HG02943 (cell line): ENCODE measurements at regions not wholly inside any gene's neighbourhood (a gene's known extent, or its start where the extent isn't known, plus 50 kb on each side); places are given as distances from the start of the nearest gene placed in this dataset.
"Not testable (repeated sequence)": the region's sequence is repeated elsewhere in the genome, so short reads cannot be mapped to it uniquely, and the experiment has no call there.

ENCODE experiments used
- ATAC-seq: cut with Tn5 transposase; IDR thresholded peaks from one replicate; pipeline ENCODE4 v1.9.1; 2021; ENCODE audit warnings: mild to moderate bottlenecking, low read depth, moderate library complexity; ENCODE audit not compliant: unreplicated experiment

DNA sequence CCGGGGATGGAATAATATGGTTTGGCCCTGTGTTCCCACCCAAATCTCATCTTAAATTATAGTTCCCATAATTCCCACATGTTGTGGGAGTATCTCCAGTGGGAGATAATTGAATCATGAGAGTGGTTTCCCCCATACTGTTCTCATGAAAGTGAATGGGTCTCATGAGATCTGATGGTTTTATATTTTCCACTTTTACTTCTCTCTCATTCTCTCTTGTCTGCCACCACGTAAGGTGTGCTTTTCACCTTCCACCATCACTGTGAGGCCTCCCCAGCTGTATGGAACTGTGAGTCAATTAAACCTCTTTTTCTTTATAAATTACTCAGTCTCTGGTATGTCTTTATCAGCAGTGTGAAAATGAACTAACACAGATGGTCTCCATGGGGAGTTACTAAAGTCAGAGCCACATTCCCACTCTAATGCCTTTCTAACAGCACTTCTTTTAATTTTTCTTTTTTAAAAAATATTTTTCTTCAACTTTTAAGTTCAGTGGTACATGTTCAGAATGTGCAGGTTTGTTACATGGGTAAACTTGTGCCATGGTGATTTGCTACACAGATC is 306.6 kb downstream of the DTHD1 start:
- ATAC-seq: no peak

DNA sequence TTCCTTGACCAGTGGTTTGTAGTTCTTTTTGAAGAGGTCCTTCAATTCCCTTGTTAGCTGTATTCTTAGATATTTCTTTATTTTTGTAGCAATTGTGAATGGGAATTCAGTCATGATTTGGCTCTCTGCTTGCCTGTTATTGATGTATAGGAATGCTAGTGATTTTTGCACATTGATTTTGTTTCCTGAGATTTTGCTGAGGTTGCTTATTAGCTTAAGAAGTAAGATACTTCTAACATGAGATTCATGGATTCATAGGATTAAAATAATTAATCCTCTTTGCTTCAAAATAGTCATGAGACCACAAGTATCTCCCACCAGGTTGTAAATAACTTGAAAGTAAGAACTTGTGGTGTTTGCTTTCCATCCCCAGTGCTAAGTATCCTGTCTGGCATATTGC is 308.9 kb downstream of the DTHD1 start:
- ATAC-seq: no peak

DNA sequence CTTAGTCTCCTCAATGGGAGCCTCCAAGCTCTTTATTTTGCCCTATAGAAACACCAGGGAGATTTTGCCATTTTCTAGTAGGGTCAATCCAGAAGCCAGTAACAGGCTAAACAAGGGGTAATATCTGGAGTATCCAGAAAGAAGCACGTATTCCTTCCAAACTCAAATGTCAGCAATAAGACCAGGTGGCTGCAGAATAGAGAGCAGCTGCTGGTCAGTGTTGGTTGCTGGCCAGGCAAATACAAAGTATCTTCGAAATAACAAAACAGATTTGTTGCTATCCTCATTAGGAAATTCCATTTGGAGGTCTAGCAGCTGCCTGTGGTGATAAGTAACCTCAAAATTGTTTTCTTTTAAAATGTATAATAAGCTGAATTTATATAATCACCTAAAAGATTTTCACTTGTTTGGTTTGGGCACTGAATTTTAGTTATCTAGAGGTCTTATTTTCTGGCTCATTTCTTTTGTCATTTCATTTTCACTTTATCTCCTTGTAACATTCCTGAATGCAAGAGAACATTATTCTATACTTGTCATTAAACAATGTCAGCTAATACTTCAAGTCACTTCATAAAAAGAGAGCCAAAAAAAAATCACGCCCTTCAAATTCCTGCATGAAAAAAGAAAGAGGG is 320.6 kb downstream of the DTHD1 start:
- ATAC-seq: no peak

DNA sequence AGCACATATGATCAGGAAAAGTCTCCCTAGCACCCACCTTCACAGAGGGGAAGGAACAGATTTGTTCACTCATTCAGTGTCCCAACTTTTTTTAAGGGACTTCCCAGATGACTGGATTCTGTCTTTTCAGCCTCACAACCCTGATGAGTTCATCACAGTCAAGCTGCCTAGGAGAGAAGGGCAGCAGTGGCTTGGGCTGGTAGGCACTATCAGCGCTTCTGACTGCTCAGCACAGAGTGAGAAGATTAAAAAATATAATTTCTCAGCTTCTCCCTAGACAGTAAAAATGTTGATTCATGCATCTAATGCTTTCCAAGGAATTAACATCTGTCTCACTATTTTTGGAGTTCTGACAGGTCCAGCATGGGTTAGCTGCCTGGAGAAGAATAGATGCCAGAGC is 328.2 kb downstream of the DTHD1 start:
- ATAC-seq: no peak

DNA sequence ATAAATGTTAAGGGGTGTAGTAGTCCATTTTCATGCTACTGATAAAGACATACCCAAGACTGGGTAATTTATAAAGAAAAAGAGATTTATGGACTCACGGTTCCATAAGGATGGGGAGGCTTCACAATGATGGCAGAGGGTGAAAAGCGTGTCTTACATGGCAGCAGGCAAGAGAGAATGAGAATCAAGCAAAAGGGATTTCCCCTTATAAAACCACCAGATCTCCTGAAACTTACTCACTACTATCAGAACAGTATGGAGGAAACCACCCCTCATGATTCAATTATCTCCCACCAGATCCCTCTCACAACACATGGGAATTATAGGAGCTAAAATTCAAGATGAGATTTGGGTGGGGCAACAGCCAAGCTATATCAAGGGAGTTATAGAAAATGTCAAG is 329.2 kb downstream of the DTHD1 start:
- ATAC-seq: no peak

DNA sequence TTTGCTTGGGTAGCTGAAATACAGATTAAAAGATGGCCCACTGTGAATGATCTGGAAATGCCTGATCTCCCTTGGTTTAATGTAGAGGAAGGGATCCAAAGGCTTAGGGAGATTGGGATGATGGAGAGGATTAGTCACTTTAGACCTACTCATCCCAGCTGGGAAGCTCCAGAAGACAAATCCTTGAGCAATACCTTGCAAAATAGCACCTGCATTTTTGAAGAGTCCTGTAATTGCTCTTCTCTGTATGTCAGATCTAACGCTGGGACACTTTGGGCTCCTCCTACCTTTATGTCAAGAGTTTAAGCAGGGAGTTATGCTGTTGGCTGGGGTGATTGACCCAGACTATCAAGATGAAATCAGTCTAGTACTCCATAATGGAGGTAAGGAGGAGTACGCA is 331.7 kb downstream of the DTHD1 start:
- ATAC-seq: not testable (repeated sequence)

DNA sequence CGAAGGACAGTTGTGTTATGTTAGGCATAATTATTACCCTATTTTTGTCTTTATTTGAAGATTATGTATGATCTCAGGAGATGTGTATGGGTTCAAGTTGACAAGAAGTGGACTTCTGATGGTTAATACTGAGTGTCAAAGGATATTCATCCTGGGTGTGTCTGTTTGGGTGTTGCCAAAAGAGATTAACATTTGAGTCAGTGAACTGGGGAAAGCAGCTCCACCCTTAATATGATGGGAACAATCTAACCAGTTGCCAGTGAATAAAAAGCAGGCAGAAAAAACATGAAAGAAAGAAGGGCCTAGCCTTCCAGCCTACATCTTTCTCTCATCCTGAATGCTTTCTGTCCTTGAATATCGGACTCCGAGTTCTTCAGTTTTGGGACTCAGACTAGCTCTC is 332.6 kb downstream of the DTHD1 start:
- no peak for ATAC-seq

DNA sequence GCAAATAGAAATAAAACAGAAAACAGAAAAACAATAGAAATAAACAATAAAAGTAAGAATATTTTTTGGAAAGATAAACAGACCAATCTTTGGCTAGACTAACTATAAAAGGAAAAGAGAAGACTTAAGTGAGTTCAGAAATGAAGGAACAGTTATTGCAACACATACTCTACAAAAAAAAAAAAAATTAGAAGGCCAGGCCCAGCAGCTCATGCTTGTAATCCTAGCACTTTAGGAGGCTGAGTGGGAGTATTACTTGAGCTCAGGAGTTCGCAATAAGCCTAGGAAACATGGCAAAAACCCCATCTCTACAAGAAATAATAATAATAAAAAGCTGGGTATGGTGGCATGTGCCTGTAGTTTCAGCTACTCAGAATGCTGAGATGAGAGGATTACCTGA is 336.7 kb downstream of the DTHD1 start:
- no peak for ATAC-seq

DNA sequence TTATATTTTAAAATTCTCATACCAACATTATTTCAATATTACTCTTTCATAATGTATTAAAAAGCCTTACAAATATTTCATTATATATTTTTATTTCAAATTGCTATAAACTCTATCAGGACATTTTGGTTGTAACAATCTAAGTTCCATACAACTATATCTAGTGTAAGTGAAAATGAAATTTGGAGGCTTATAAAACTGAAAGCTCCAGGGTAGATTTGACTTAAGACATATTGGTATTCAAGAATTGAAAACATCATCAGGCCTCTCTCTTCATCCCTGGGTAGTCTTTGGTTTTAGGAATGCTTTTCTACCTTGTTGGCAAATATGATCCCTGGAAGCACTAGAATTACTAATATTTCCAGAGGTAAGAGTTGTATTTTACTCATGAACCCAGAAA is 342.6 kb downstream of the DTHD1 start:
- ATAC-seq: no peak

DNA sequence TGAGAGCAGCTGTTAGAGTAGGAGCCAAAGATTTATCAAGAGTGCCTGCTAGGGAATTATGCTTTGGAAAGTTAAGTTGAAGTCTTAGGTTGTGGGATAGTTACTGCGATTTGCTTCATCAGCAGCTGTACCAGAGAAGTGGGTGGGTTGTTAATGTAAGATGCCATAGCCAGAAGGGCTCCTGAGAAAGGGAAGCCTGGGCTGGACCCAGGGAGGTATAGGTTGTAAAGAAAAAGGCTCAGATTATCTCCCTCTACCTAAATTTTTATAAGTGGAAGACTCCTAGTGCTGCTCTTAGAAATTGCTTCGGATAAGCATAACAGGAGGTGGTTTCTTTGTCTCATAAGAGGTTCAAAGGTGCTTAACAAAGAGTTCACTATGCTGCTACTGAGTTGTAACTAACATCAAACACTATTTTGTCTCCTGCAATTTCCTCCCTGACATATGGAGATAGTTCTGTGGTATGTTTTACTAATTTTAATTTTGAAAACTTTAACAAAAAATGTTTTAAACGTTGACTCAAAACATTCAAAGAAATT is 356.9 kb downstream of the DTHD1 start:
- ATAC-seq: no peak

DNA sequence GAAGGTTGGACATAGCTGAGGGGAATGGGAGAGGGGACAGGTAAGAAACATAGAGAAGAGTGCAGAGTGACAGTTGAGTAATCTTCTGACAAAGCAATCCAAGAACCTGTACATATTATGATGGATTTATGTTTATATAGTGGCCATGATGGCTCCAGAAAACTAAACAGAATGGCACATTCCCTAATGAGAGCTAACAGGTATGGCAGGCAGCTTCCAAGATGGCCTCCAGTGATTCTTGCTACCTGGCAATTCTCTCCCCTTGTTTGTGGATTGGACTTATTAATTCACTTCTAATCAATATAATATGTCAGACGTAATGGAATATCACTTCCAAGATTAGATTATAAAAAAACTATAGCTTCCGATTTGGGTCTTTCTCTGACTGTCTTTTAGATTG is 359.5 kb downstream of the DTHD1 start:
- no peak for ATAC-seq

DNA sequence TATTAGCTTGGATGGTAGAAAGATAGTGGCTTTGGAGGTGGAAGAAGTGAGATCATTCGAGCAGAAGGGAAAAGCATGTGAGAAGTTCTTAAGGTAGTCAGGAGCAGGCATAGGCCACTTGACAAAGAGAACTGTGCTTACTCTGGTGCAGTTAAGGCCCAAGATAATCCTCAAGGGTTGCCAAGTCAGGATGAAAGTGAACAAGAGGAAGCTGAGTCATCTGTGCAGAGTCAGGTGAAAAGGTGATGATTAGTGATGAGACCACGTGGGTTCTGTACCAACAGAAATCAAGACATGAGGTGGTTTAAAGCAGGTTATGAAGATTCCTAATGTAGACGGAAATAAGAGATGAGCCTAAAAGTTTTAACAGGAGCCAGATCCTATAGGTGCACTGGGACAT is 369.8 kb downstream of the DTHD1 start:
- peak; percentile 89 for ATAC-seq

DNA sequence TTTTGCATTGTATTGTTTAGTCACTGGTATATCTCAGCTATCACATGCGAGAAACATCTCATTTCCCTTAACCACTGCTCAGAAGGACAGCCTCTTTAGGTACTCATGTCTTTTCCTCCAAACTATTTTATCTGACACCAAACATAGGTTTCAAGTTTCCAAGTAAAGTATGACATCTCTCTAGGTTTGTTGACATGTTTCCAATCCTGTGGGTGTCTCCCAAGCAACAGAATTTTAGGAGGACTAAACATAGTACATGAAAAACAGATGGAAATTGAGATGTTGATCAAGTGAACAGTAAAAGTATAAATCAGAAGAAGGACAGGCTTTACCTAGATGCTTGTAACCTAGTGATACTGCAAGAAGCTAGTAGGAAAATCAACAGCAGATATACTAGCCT is 371.4 kb downstream of the DTHD1 start:
- ATAC-seq: no peak

DNA sequence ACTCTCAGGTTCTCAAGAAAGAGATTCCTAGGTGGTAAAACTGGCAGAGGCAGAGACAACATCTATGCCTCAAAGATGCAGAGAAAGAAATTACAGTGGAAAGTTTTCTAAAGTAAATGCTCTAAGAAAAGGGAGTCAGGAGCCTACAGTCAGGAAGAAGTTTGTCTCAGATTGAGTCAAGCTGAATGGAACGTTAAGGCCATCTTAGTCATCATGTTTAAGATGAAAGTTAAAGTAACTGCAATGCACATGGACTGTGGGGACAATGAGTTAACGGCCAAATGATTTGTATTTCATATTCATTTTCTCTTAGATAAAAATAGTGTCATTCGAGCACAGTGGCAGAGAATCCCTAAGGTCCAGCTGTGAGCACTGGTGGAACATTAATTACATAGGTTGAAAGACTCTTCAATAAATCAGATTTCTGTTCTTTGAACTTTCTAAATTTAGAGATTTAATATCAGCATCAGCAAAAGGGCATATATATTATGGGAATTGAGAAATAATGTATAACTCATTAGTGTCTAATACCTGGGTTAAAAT is 384.6 kb downstream of the DTHD1 start:
- ATAC-seq: no peak

DNA sequence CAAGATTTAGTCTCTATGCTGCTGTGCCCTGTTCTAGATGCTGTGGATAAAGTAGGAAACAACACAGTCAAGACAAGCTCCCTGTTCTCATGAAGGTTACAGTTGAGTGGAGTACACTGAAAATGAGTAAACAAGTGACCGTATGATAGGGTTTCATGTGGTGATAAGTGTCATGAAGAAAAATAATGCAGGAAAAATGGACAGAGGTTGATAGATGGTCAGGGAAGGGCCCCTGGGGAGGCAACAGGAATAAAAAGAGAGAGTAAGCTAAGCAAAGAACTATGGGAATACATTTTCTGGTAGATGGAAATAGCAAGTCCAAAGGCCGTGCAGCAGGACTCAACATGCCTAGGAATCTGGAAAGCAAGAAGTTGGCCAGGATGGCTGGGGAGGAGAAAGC is 394.0 kb downstream of the DTHD1 start:
- no peak for ATAC-seq

DNA sequence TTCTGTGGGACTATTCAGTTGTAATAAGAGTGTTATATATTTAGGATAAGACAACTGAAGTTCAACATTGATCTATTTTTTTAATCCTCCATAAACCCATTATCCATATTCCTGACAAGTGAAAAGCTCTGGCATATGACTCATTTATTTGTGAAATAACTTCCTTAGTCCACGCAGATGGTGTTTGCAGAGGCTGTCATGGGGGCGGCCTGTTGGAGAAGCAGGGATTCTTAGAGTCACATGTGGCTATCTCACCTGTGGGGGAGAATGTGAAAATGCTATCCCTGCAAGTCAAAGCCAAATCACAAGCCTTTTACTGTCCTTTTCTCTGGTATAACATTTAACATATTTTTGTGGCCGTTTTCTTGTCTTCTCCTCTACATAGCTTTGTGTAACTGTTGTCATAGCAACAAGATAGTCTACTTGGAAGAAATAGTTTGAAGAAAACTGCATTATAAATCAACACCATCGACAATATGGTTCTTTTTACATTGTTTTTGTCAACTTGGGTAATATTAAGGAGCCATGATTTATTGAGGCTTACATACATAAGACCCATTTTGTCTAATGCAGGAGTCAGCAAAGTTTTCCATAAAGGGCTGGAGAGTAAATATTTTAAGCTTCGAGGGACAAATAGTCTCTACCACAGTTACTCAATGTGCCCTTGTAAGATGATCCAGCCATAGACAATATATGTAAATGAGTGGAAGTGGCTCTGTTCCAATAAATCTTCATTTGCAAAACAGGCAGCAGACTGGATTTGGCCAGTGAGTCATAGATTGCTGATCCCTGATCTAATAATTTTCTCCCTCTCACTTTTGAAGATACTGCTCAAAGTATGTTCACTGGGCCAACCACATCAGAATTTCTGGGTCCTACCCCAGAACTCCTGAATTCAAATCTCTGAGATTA is 395.0 kb downstream of the DTHD1 start:
- ATAC-seq: no peak

DNA sequence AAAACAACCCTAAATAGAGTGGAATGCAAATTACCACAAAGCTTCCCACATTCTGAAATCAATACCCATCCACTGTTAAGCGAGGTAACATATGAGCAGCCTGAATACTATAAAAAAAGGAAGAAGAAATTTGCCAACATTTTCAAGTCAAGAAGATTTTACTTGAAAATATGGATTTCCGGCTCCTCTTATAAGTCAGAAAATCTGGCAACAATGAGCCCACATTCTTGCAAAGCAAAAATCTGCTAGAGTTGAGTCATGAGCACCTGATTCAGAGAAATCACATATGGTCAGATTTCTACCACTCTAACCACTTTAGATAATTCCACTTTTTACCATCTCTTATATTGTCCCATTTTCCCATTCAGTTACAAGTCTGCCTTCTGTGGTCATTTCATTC is 395.7 kb downstream of the DTHD1 start:
- no peak for ATAC-seq

DNA sequence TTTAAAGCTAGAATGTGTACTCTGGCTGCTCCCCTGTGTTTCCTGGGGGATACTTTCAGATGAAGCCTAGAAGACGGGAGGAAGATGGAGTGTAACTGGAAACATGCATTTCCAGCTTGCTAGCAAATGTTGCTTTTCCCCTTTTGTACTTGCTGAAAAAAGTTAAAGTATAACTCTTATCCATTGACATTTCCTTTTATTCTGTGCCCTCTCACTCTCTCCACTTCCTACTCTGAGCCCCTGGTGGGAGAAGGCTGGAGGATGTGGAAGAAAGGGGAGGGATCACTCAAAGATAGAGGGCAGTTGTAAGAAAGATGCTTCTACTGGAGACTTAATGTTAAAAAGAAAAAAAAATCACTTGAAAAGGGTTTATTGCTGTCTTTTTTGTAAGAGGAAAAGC is 396.5 kb downstream of the DTHD1 start:
- ATAC-seq: no peak

DNA sequence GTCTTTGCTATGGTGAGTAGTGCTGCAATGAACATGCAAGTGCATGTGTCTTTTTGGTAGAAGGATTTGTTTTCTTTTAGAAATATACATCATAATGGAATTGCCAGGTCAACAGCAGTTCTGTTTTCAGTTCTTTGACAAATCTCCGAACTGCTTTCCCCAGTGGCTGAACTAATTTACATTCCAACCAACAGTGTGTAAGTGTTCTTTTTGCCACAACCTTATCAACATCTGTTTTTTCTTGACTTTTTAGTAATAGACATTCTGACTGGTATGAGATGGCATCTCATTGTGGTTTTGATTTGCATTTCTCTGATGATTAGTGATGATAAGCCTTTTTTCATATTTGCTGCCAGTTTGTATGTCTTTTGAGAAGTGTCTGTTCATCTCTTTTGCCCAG is 406.3 kb downstream of the DTHD1 start:
- no peak for ATAC-seq

DNA sequence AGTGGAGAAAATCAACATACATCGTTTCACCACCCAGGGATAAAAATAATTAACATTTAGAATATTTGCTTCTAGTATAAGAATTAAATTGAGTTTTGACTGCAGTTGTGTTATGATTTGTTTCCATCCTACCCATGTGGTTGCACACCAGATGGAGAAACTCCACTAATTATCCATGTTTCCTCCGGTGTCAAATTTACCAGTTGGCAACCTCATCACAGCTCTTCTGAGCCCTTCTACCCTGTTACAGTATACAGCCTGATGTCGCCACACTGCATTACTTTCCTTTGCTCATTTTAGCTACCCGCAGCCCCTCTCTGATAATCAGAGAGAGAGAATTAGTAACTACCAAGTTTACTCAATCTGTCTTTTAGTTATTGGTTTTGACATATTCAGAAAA is 411.2 kb downstream of the DTHD1 start:
- ATAC-seq: no peak

DNA sequence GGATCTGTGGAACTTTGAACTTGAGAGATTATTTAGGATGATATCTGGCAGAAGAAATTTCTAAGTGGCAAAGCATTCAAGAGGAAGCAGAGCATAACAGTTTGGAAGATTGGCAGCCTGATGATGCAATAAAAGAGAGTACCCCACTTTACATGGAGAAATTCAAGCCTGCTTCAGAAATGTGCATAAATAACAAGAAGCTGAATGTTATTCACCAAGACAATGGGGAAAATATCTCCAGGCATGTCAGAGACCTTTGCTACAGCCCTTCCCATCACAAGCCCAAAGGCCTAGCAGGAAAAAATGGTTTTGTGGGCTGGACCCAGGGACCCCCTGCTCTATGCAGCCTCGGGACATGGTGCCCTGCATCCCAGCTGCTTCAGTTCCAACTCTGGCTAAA is 420.8 kb downstream of the DTHD1 start:
- no peak for ATAC-seq
